ENCODE measurements at regions not wholly inside any gene's neighbourhood (a gene's known extent, or its start where the extent isn't known, plus 50 kb on each side); places are given as distances from the start of the nearest gene placed in this dataset.

- intact Hi-C loops (cut with DNase I, micrococcal nuclease): no loop called here
- ChIA-PET POLR2A (no interaction called here), CTCF (no interaction called here)
- H3K9me3 Mint-ChIP-seq (ENCODE audit: low read depth): no peaks in the 10 kb centered on the region
- no peaks in the 10 kb centered on the region for H3K4me1 Mint-ChIP-seq
- ATAC-seq (no peak), DNase-seq (no peak)
- no peaks in the 10 kb centered on the region for H3K36me3 Mint-ChIP-seq (ENCODE audit: low read depth)
- H3K27me3 Mint-ChIP-seq: no peaks in the 10 kb centered on the region
- no peak overlapping the region for H3K27ac Mint-ChIP-seq
- H3K4me3 Mint-ChIP-seq: no peak overlapping the region
Observed at GRCh38 chr10:33739031-33739430, 404.6 kb upstream of the NRP1 start.

- H3K4me3 Mint-ChIP-seq: no peak overlapping the region
- intact Hi-C loops (cut with DNase I, micrococcal nuclease): no loop called here
- ATAC-seq (no peak), DNase-seq (no peak)
- peaks cover 4% of the 10 kb centered on the region for H3K27me3 Mint-ChIP-seq
- no peaks in the 10 kb centered on the region for H3K4me1 Mint-ChIP-seq
- H3K36me3 Mint-ChIP-seq (ENCODE audit: low read depth): no peaks in the 10 kb centered on the region
- no peak overlapping the region for H3K27ac Mint-ChIP-seq
- ChIA-PET CTCF (interaction anchor here (1.2 kb wide), 1 partner anchor 903 kb away, joined by 3 read pairs; no protein-coding TSS in a partner anchor), POLR2A (no interaction called here)
- no peaks in the 10 kb centered on the region for H3K9me3 Mint-ChIP-seq (ENCODE audit: low read depth)
Observed at GRCh38 chr10:33735464-33735923, 401.0 kb upstream of the NRP1 start.

- DNase-seq (no peak), ATAC-seq (no peak)
- no peaks in the 10 kb centered on the region for H3K36me3 Mint-ChIP-seq (ENCODE audit: low read depth)
- no peaks in the 10 kb centered on the region for H3K9me3 Mint-ChIP-seq (ENCODE audit: low read depth)
- no peak overlapping the region for H3K4me3 Mint-ChIP-seq
- POLR2A ChIA-PET: no interaction called here
- H3K27ac Mint-ChIP-seq: no peak overlapping the region
- no peaks in the 10 kb centered on the region for H3K4me1 Mint-ChIP-seq
- H3K27me3 Mint-ChIP-seq: peaks cover 8% of the 10 kb centered on the region
- CTCF ChIA-PET: interaction anchor here (1.2 kb wide), 1 partner anchor 904 kb away, joined by 3 read pairs; no protein-coding TSS in a partner anchor
- intact Hi-C loops (cut with DNase I, micrococcal nuclease): no loop called here
Observed at GRCh38 chr10:33734393-33735155, 400.1 kb upstream of the NRP1 start.

- Mint-ChIP-seq H3K4me1 (no peaks in the 10 kb centered on the region), H3K27me3 (peaks cover 8% of the 10 kb centered on the region), H3K4me3 (no peak overlapping the region), H3K9me3 (ENCODE audit: low read depth) (no peaks in the 10 kb centered on the region), H3K36me3 (ENCODE audit: low read depth) (no peaks in the 10 kb centered on the region), H3K27ac (no peak overlapping the region)
- intact Hi-C loops (cut with DNase I, micrococcal nuclease): no loop called here
- ATAC-seq (no peak), DNase-seq (no peak)
- CTCF ChIA-PET: no interaction called here
- POLR2A ChIA-PET: no interaction called here
Observed at GRCh38 chr10:33733058-33733457, 398.6 kb upstream of the NRP1 start.

GRCh38 chr10:33732161-33732680 is 397.8 kb upstream of the NRP1 start:
- no peak for ATAC-seq
- ChIA-PET POLR2A (no interaction called here), CTCF (no interaction called here)
- Mint-ChIP-seq H3K4me3 (no peak overlapping the region), H3K27me3 (peaks cover 8% of the 10 kb centered on the region), H3K4me1 (no peaks in the 10 kb centered on the region), H3K27ac (no peak overlapping the region), H3K9me3 (ENCODE audit: low read depth) (no peaks in the 10 kb centered on the region), H3K36me3 (ENCODE audit: low read depth) (no peaks in the 10 kb centered on the region)
- intact Hi-C loops (cut with DNase I, micrococcal nuclease): no loop called here
- DNase-seq: no peak

GRCh38 chr10:33731322-33731721 is 396.9 kb upstream of the NRP1 start:
- no peaks in the 10 kb centered on the region for H3K4me1 Mint-ChIP-seq
- CTCF ChIA-PET: no interaction called here
- intact Hi-C loops (cut with DNase I, micrococcal nuclease): no loop called here
- no peaks in the 10 kb centered on the region for H3K36me3 Mint-ChIP-seq (ENCODE audit: low read depth)
- H3K27ac Mint-ChIP-seq: no peak overlapping the region
- DNase-seq: no peak
- H3K9me3 Mint-ChIP-seq (ENCODE audit: low read depth): no peaks in the 10 kb centered on the region
- no peak overlapping the region for H3K4me3 Mint-ChIP-seq
- ATAC-seq: no peak
- POLR2A ChIA-PET: no interaction called here
- H3K27me3 Mint-ChIP-seq: peaks cover 9% of the 10 kb centered on the region

- no peaks in the 10 kb centered on the region for H3K36me3 Mint-ChIP-seq (ENCODE audit: low read depth)
Observed at GRCh38 chr10:33725430-33725829, 391.0 kb upstream of the NRP1 start.

GRCh38 chr10:33723181-33723580 is 388.7 kb upstream of the NRP1 start:
- DNase-seq: no peak
- H3K9me3 Mint-ChIP-seq (ENCODE audit: low read depth): no peaks in the 10 kb centered on the region
- no peak for ATAC-seq
- no peak overlapping the region for H3K27ac Mint-ChIP-seq
- H3K27me3 Mint-ChIP-seq: peaks cover 3% of the 10 kb centered on the region
- no peak overlapping the region for H3K4me3 Mint-ChIP-seq
- ChIA-PET POLR2A (no interaction called here), CTCF (interaction anchor here (0.6 kb wide), 1 partner anchor 1145 kb away, joined by 3 read pairs; no protein-coding TSS in a partner anchor)
- H3K36me3 Mint-ChIP-seq (ENCODE audit: low read depth): no peaks in the 10 kb centered on the region
- intact Hi-C loops (cut with DNase I, micrococcal nuclease): no loop called here
- no peaks in the 10 kb centered on the region for H3K4me1 Mint-ChIP-seq

More at GRCh38 chr10:33725430-33725829, 391.0 kb upstream of the NRP1 start:
- no peaks in the 10 kb centered on the region for H3K9me3 Mint-ChIP-seq (ENCODE audit: low read depth)
- no peaks in the 10 kb centered on the region for H3K4me1 Mint-ChIP-seq
- H3K4me3 Mint-ChIP-seq: no peak overlapping the region
- DNase-seq: no peak
- no peak for ATAC-seq
- no peak overlapping the region for H3K27ac Mint-ChIP-seq
- POLR2A ChIA-PET: no interaction called here
- intact Hi-C loops (cut with DNase I, micrococcal nuclease): no loop called here
- CTCF ChIA-PET: no interaction called here
- H3K27me3 Mint-ChIP-seq: peaks cover 7% of the 10 kb centered on the region

- no peaks in the 10 kb centered on the region for H3K4me1 Mint-ChIP-seq
- ChIA-PET CTCF (no interaction called here), POLR2A (no interaction called here)
- peaks cover 3% of the 10 kb centered on the region for H3K27me3 Mint-ChIP-seq
- no peak for DNase-seq
- H3K9me3 Mint-ChIP-seq (ENCODE audit: low read depth): no peaks in the 10 kb centered on the region
- no peaks in the 10 kb centered on the region for H3K36me3 Mint-ChIP-seq (ENCODE audit: low read depth)
- H3K4me3 Mint-ChIP-seq: no peak overlapping the region
- intact Hi-C loops (cut with DNase I, micrococcal nuclease): no loop called here
- H3K27ac Mint-ChIP-seq: no peak overlapping the region
- ATAC-seq: no peak
Observed at GRCh38 chr10:33722067-33722466, 387.6 kb upstream of the NRP1 start.

GRCh38 chr10:33721509-33721908 is 387.0 kb upstream of the NRP1 start:
- CTCF ChIA-PET: no interaction called here

GRCh38 chr10:33720161-33720560 is 385.7 kb upstream of the NRP1 start:
- no peaks in the 10 kb centered on the region for H3K4me1 Mint-ChIP-seq
- no peak overlapping the region for H3K27ac Mint-ChIP-seq
- intact Hi-C loops (cut with DNase I, micrococcal nuclease): no loop called here
- peaks cover 1% of the 10 kb centered on the region for H3K27me3 Mint-ChIP-seq
- H3K9me3 Mint-ChIP-seq (ENCODE audit: low read depth): no peaks in the 10 kb centered on the region
- CTCF ChIA-PET: no interaction called here
- POLR2A ChIA-PET: no interaction called here
- DNase-seq (no peak), ATAC-seq (no peak)
- H3K36me3 Mint-ChIP-seq (ENCODE audit: low read depth): no peaks in the 10 kb centered on the region
- H3K4me3 Mint-ChIP-seq: no peak overlapping the region

More at GRCh38 chr10:33721509-33721908, 387.0 kb upstream of the NRP1 start:
- ATAC-seq (no peak), DNase-seq (no peak)
- Mint-ChIP-seq H3K4me1 (no peaks in the 10 kb centered on the region), H3K27ac (no peak overlapping the region), H3K36me3 (ENCODE audit: low read depth) (no peaks in the 10 kb centered on the region), H3K4me3 (no peak overlapping the region), H3K9me3 (ENCODE audit: low read depth) (no peaks in the 10 kb centered on the region), H3K27me3 (peaks cover 1% of the 10 kb centered on the region)
- POLR2A ChIA-PET: no interaction called here
- intact Hi-C loops (cut with DNase I, micrococcal nuclease): no loop called here

- ATAC-seq (no peak), DNase-seq (no peak)
- Mint-ChIP-seq H3K36me3 (ENCODE audit: low read depth) (no peaks in the 10 kb centered on the region), H3K4me1 (no peaks in the 10 kb centered on the region), H3K27ac (no peak overlapping the region), H3K27me3 (peaks cover 1% of the 10 kb centered on the region), H3K9me3 (ENCODE audit: low read depth) (no peaks in the 10 kb centered on the region), H3K4me3 (no peak overlapping the region)
- CTCF ChIA-PET: no interaction called here
- POLR2A ChIA-PET: no interaction called here
- intact Hi-C loops (cut with DNase I, micrococcal nuclease): no loop called here
Observed at GRCh38 chr10:33719005-33719703, 384.7 kb upstream of the NRP1 start.

Measured in activated CD4-positive, alpha-beta T cell treated with anti-CD3 and anti-CD28 coated beads for 36 hours (primary cell).